PC-9 (cell line): ENCODE measurements at regions not wholly inside any gene's neighbourhood (a gene's known extent, or its start where the extent isn't known, plus 50 kb on each side); places are given as distances from the start of the nearest gene placed in this dataset.

Experiments used
- EZH2 ChIP-seq: fragments of 200-600 bp; sonication (generic); IDR thresholded peaks from 2 replicates; pipeline ENCODE4 v1.8.0; 2017; ENCODE audit warnings: antibody characterized with exemption, low read depth
- TF ChIP-seq, protein P1 (sequence below): fragments of 200-600 bp; sonication (generic); conservative IDR thresholded peaks from 2 replicates; pipeline ENCODE4 v1.6.1; 2017; ENCODE audit warnings: mixed run types, antibody characterized with exemption, mild to moderate bottlenecking, moderate library complexity

- TF ChIP-seq, protein P1, sequence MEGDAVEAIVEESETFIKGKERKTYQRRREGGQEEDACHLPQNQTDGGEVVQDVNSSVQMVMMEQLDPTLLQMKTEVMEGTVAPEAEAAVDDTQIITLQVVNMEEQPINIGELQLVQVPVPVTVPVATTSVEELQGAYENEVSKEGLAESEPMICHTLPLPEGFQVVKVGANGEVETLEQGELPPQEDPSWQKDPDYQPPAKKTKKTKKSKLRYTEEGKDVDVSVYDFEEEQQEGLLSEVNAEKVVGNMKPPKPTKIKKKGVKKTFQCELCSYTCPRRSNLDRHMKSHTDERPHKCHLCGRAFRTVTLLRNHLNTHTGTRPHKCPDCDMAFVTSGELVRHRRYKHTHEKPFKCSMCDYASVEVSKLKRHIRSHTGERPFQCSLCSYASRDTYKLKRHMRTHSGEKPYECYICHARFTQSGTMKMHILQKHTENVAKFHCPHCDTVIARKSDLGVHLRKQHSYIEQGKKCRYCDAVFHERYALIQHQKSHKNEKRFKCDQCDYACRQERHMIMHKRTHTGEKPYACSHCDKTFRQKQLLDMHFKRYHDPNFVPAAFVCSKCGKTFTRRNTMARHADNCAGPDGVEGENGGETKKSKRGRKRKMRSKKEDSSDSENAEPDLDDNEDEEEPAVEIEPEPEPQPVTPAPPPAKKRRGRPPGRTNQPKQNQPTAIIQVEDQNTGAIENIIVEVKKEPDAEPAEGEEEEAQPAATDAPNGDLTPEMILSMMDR: no peak
- no peak for TF ChIP-seq EZH2
Measured at GRCh38 chr12:45560689-45561088, 168.8 kb upstream of the ARID2 start.
